ENCODE measurements at regions not wholly inside any gene's neighbourhood (a gene's known extent, or its start where the extent isn't known, plus 50 kb on each side); places are given as distances from the start of the nearest gene placed in this dataset.

DNA sequence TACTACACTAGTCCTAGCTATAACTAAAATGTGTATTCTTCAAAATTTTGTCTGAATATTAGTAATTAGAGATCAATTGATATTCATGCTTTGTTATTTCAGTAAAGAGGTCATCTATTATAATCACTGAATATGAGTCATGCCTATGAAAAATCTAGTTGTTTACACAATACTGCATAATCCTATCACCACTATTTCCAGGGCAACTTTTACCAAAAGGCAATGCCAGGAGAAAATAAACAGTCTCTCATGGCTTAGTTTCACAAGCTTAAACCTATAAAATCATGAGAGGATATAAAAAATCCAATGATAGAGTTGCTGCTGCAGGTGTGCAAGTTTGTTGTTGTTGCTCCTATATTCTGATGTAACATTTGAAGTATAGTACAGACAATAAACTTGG lies 149.9 kb upstream of the COL1A2 start:
- Mint-ChIP-seq H3K36me3 (ENCODE audit: low read depth, unreplicated experiment) (no peaks in the 10 kb centered on the region), H3K4me3 (ENCODE audit: unreplicated experiment) (no peak overlapping the region), H3K27me3 (ENCODE audit: low read depth, unreplicated experiment) (peaks cover 3% of the 10 kb centered on the region), H3K9me3 (ENCODE audit: unreplicated experiment) (no peaks in the 10 kb centered on the region), H3K4me1 (ENCODE audit: low read depth, unreplicated experiment) (peaks cover 4% of the 10 kb centered on the region), H3K27ac (ENCODE audit: unreplicated experiment) (no peak overlapping the region)
- no peaks in the 10 kb centered on the region for H4K20me1 ChIP-seq (ENCODE audit: insufficient read depth, low read length)
- H3K79me2 ChIP-seq (ENCODE audit: insufficient read depth, low read length), result no peaks in the 10 kb centered on the region
- H3K4me1 ChIP-seq (ENCODE audit: insufficient read depth, low read length), result no peaks in the 10 kb centered on the region
- TF ChIP-seq EZH2 (IDR thresholded peaks at IDR 0.05; ENCODE audit: insufficient read depth, low read length), result no peak
- TF ChIP-seq, protein P1, sequence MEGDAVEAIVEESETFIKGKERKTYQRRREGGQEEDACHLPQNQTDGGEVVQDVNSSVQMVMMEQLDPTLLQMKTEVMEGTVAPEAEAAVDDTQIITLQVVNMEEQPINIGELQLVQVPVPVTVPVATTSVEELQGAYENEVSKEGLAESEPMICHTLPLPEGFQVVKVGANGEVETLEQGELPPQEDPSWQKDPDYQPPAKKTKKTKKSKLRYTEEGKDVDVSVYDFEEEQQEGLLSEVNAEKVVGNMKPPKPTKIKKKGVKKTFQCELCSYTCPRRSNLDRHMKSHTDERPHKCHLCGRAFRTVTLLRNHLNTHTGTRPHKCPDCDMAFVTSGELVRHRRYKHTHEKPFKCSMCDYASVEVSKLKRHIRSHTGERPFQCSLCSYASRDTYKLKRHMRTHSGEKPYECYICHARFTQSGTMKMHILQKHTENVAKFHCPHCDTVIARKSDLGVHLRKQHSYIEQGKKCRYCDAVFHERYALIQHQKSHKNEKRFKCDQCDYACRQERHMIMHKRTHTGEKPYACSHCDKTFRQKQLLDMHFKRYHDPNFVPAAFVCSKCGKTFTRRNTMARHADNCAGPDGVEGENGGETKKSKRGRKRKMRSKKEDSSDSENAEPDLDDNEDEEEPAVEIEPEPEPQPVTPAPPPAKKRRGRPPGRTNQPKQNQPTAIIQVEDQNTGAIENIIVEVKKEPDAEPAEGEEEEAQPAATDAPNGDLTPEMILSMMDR (IDR thresholded peaks at IDR 0.05; ENCODE audit: insufficient read depth, low read depth, low read length), result no peak
- FAIRE-seq (no peak), DNase-seq (ENCODE audit: low read depth) (no peak)
- no peak overlapping the region for H2AFZ ChIP-seq (ENCODE audit: low read depth, low read length)
- H3K9me3 ChIP-seq (ENCODE audit: insufficient read depth, low read depth, low read length), result no peaks in the 10 kb centered on the region
- no peak overlapping the region for H3K4me3 ChIP-seq (ENCODE audit: insufficient read depth, low read depth, low read length)
- H3K9ac ChIP-seq (ENCODE audit: low read length), result no peak overlapping the region
- H3K36me3 ChIP-seq (ENCODE audit: insufficient read depth, low read length), result no peaks in the 10 kb centered on the region
- no peak overlapping the region for H3K4me2 ChIP-seq (ENCODE audit: low read length)
- no peak overlapping the region for H3K27ac ChIP-seq (ENCODE audit: low read depth, low read length)
- H3K27me3 ChIP-seq (ENCODE audit: insufficient read depth, low read length), result no peaks in the 10 kb centered on the region

DNA sequence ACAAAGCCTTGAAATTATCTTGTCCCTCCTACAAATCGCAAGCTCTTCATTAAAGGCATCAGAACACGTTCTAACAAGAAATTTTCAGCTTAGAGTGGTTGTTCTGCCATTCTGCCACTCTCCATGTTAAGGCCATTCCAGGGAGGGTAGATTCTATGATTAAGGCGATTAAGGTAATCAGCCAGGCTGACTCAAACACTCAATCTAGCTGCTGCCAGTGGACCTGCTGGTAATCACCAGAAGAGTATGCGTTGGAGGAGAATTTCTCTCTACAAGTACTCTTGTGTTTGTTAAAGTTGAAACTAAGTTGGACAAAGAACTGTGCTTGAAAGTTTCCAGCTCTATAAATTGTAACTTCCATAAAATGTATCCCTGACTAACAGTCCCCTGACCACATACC lies 149.2 kb upstream of the COL1A2 start:
- TF ChIP-seq EZH2 (IDR thresholded peaks at IDR 0.05; ENCODE audit: insufficient read depth, low read length), result no peak
- TF ChIP-seq, protein P1 (IDR thresholded peaks at IDR 0.05; ENCODE audit: insufficient read depth, low read depth, low read length), result no peak
- H3K36me3 ChIP-seq (ENCODE audit: insufficient read depth, low read length), result no peaks in the 10 kb centered on the region
- no peaks in the 10 kb centered on the region for H4K20me1 ChIP-seq (ENCODE audit: insufficient read depth, low read length)
- no peak overlapping the region for H3K4me2 ChIP-seq (ENCODE audit: low read length)
- H3K4me3 ChIP-seq (ENCODE audit: insufficient read depth, low read depth, low read length), result no peak overlapping the region
- Mint-ChIP-seq H3K36me3 (ENCODE audit: low read depth, unreplicated experiment) (no peaks in the 10 kb centered on the region), H3K4me3 (ENCODE audit: unreplicated experiment) (no peak overlapping the region), H3K9me3 (ENCODE audit: unreplicated experiment) (no peaks in the 10 kb centered on the region), H3K27ac (ENCODE audit: unreplicated experiment) (no peak overlapping the region), H3K27me3 (ENCODE audit: low read depth, unreplicated experiment) (peaks cover 3% of the 10 kb centered on the region), H3K4me1 (ENCODE audit: low read depth, unreplicated experiment) (peaks cover 4% of the 10 kb centered on the region)
- no peak overlapping the region for H2AFZ ChIP-seq (ENCODE audit: low read depth, low read length)
- no peak overlapping the region for H3K9ac ChIP-seq (ENCODE audit: low read length)
- FAIRE-seq (no peak), DNase-seq (ENCODE audit: low read depth) (no peak)
- no peaks in the 10 kb centered on the region for H3K9me3 ChIP-seq (ENCODE audit: insufficient read depth, low read depth, low read length)
- H3K4me1 ChIP-seq (ENCODE audit: insufficient read depth, low read length), result no peaks in the 10 kb centered on the region
- H3K27ac ChIP-seq (ENCODE audit: low read depth, low read length), result no peak overlapping the region
- H3K79me2 ChIP-seq (ENCODE audit: insufficient read depth, low read length), result no peaks in the 10 kb centered on the region
- no peaks in the 10 kb centered on the region for H3K27me3 ChIP-seq (ENCODE audit: insufficient read depth, low read length)

DNA sequence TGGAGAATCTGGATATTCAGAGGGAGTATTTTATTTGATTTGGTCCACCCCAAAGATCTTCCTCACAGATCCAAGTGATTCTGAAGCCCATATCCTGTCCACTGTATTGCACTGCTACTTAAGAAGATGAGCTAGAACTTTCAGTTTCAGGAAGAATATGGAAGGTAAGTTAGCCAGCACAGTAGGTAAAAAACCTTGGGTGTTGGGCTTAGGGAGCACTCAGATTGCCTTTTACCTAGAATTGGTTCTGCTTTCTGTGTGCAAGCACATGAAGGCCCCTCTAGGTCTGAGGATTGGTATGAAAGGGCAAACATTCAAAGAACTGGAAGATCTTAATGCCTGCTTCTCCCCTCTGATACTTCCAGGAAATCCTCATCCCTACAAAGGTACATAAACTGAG lies 146.7 kb upstream of the COL1A2 start:
- no peaks in the 10 kb centered on the region for H3K27me3 ChIP-seq (ENCODE audit: insufficient read depth, low read length)
- H4K20me1 ChIP-seq (ENCODE audit: insufficient read depth, low read length), result no peaks in the 10 kb centered on the region
- H3K4me1 Mint-ChIP-seq (ENCODE audit: low read depth, unreplicated experiment), result peaks cover 6% of the 10 kb centered on the region
- no peak for DNase-seq (ENCODE audit: low read depth)
- TF ChIP-seq, protein P1 (IDR thresholded peaks at IDR 0.05; ENCODE audit: insufficient read depth, low read depth, low read length), result no peak
- no peak for TF ChIP-seq EZH2 (IDR thresholded peaks at IDR 0.05; ENCODE audit: insufficient read depth, low read length)
- no peaks in the 10 kb centered on the region for H3K9me3 Mint-ChIP-seq (ENCODE audit: unreplicated experiment)
- H3K4me3 Mint-ChIP-seq (ENCODE audit: unreplicated experiment), result no peak overlapping the region
- no peak overlapping the region for H3K4me3 ChIP-seq (ENCODE audit: insufficient read depth, low read depth, low read length)
- FAIRE-seq, result no peak
- no peak overlapping the region for H2AFZ ChIP-seq (ENCODE audit: low read depth, low read length)
- H3K9me3 ChIP-seq (ENCODE audit: insufficient read depth, low read depth, low read length), result no peaks in the 10 kb centered on the region
- H3K9ac ChIP-seq (ENCODE audit: low read length), result no peak overlapping the region
- no peaks in the 10 kb centered on the region for H3K36me3 Mint-ChIP-seq (ENCODE audit: low read depth, unreplicated experiment)
- no peak overlapping the region for H3K27ac ChIP-seq (ENCODE audit: low read depth, low read length)
- no peaks in the 10 kb centered on the region for H3K79me2 ChIP-seq (ENCODE audit: insufficient read depth, low read length)
- H3K4me1 ChIP-seq (ENCODE audit: insufficient read depth, low read length), result no peaks in the 10 kb centered on the region
- no peaks in the 10 kb centered on the region for H3K36me3 ChIP-seq (ENCODE audit: insufficient read depth, low read length)
- no peak overlapping the region for H3K27ac Mint-ChIP-seq (ENCODE audit: unreplicated experiment)
- H3K27me3 Mint-ChIP-seq (ENCODE audit: low read depth, unreplicated experiment), result peaks cover 6% of the 10 kb centered on the region
- H3K4me2 ChIP-seq (ENCODE audit: low read length), result no peak overlapping the region

All from astrocyte (in vitro differentiated cells and primary cell).